Neural progenitor cell (in vitro differentiated cells): ENCODE measurements at regions not wholly inside any gene's neighbourhood (a gene's known extent, or its start where the extent isn't known, plus 50 kb on each side); places are given as distances from the start of the nearest gene placed in this dataset.

Experiments used
- CTCF ChIP-seq: fragments of 200-600 bp; sonication (generic); IDR thresholded peaks from 2 replicates; pipeline ENCODE4 v1.5.1; 2017; ENCODE audit warnings: antibody characterized with exemption, mild to moderate bottlenecking
- EZH2phosphoT487 ChIP-seq: fragments of 200-600 bp; sonication (generic); IDR thresholded peaks from 2 replicates; pipeline ENCODE4 v1.6.1; 2017; ENCODE audit warnings: antibody characterized with exemption

- TF ChIP-seq CTCF: no peak
- TF ChIP-seq EZH2phosphoT487: no peak
Measured at GRCh38 chr4:64205376-64205775, 203.9 kb downstream of the TECRL start.
